ENCODE measurements at regions not wholly inside any gene's neighbourhood (a gene's known extent, or its start where the extent isn't known, plus 50 kb on each side); places are given as distances from the start of the nearest gene placed in this dataset.

DNA sequence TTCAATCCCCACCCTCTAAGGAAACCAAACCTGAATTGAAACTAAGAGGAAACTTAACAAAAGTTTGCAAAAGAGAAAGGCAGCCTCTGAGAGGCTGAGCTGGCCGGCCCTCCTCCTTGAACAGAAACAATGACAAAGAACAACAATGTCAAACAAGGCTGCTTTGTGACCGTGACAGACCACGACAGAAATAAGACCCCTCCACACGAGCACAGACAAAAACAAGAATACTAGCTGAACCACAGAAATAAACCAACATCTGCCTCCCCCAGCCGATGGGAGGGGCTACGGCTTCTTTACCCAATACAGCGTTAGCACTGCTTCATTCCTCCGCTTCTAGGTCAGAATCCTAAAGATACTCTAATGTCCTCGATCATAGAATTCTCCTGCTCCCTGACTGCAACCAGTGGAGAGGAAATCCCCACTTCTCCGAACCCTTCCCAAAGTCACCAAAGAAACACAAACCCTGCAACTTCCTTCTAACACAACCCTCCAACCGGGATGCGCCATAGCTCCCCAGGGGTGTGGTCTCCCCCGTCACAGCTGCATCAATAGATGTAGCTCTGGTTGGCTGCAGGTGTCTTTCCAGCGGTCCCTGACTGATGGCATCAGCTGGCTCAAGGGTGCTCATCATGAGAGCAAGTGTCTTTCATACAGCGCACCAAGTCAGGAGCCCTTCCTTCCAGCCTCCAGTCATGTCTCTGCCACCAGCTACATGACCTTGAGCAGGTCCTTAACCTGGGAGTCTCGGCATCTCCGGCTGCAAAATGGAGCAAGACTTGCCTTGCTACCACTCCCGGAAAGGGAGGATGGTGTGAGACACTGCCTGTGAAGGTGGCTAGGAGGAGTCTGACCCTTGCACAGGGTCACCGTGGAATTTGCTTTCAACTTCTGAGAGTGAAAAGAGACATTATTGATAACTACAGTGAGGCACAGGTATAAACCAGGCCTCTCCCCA, 198.6 kb downstream of the HAUS1 start:
- Histone ChIP-seq H3K9me3 (no peaks in the 10 kb centered on the region), H3K27me3 (no peaks in the 10 kb centered on the region), H3K36me3 (ENCODE audit: low read depth, missing control alignments) (no peaks in the 10 kb centered on the region), H3K4me3 (no peak overlapping the region), H3K27ac (no peak overlapping the region), H3K4me1 (no peaks in the 10 kb centered on the region)
- intact Hi-C loops (cut with DNase I; ENCODE audit: low total_unique reads) = no loop called here
- no peak for TF ChIP-seq POLR2A (IDR thresholded peaks at IDR 0.05)
- no peak for TF ChIP-seq CTCF (IDR thresholded peaks at IDR 0.05)
- DNase-seq = no peak
- WGBS, 2 donors = 51 to 52% methylated on average over 19 of the region's 19 CpGs

GRCh38 chr18:46310258-46310657, 206.1 kb downstream of the HAUS1 start:
- H3K27me3 ChIP-seq = no peaks in the 10 kb centered on the region
- TF ChIP-seq POLR2A (IDR thresholded peaks at IDR 0.05) (no peak), CTCF (IDR thresholded peaks at IDR 0.05) (no peak)
- H3K4me3 ChIP-seq = no peak overlapping the region
- intact Hi-C loops (cut with DNase I; ENCODE audit: low total_unique reads) = no loop called here
- H3K36me3 ChIP-seq (ENCODE audit: low read depth, missing control alignments) = no peaks in the 10 kb centered on the region
- WGBS, 2 donors = 87 to 100% methylated on average over 4 of the region's 4 CpGs
- DNase-seq = no peak
- H3K27ac ChIP-seq = no peak overlapping the region
- H3K9me3 ChIP-seq = no peaks in the 10 kb centered on the region
- no peaks in the 10 kb centered on the region for H3K4me1 ChIP-seq

DNA sequence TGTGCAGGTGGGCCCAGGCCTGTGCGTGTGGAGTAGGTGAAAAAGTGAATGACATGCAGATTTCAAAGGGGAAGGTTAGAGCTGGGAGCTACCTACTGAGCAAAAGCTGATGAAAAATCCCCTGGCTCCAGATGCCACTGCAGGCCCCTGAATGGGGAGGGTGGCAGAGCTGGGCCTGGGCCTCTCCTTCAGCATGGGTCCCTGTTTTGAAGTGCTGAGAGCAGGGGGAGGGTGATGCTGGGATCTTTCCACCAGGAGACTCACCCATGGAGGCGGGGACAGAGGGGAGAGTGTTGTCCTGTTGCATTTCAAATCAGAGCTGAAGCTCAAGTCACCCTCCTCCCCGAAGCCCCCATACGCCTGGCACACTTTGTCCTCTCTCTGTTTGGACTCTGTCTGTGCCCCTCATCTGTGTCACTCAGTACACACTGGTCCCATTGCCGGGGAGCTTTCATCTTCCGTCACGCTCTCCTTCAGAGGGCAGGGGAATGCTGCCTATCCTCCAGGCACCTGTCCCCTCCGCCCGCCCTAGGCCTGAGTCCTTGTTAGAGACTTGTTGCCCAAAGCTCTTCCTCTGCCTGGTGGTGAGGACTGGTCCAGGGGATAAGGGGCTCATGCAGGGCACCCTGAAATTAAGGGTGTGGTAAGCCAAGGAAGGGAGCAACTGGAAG, 206.6 kb downstream of the HAUS1 start:
- 92% methylated on average over 9 of the region's 9 CpGs for WGBS, 2 donors
- no peak for TF ChIP-seq CTCF (IDR thresholded peaks at IDR 0.05)
- no peak for TF ChIP-seq POLR2A (IDR thresholded peaks at IDR 0.05)
- H3K4me1 ChIP-seq = no peaks in the 10 kb centered on the region
- H3K4me3 ChIP-seq = no peak overlapping the region
- no peak for DNase-seq
- no peak overlapping the region for H3K27ac ChIP-seq
- no peaks in the 10 kb centered on the region for H3K36me3 ChIP-seq (ENCODE audit: low read depth, missing control alignments)
- intact Hi-C loops (cut with DNase I; ENCODE audit: low total_unique reads) = no loop called here
- no peaks in the 10 kb centered on the region for H3K27me3 ChIP-seq
- no peaks in the 10 kb centered on the region for H3K9me3 ChIP-seq

- Histone ChIP-seq H3K27me3 (no peaks in the 10 kb centered on the region), H3K27ac (no peak overlapping the region), H3K4me3 (no peak overlapping the region), H3K9me3 (no peaks in the 10 kb centered on the region), H3K4me1 (no peaks in the 10 kb centered on the region), H3K36me3 (ENCODE audit: low read depth, missing control alignments) (no peaks in the 10 kb centered on the region)
- TF ChIP-seq CTCF (IDR thresholded peaks at IDR 0.05) (no peak), POLR2A (IDR thresholded peaks at IDR 0.05) (no peak)
- 77 to 94% methylated on average over 4 of the region's 4 CpGs for WGBS, 2 donors
- intact Hi-C loops (cut with DNase I; ENCODE audit: low total_unique reads) = no loop called here
- no peak for DNase-seq
Measured at GRCh38 chr18:46311491-46311890, 207.3 kb downstream of the HAUS1 start.
